ENCODE measurements at regions not wholly inside any gene's neighbourhood (a gene's known extent, or its start where the extent isn't known, plus 50 kb on each side); places are given as distances from the start of the nearest gene placed in this dataset.

DNA sequence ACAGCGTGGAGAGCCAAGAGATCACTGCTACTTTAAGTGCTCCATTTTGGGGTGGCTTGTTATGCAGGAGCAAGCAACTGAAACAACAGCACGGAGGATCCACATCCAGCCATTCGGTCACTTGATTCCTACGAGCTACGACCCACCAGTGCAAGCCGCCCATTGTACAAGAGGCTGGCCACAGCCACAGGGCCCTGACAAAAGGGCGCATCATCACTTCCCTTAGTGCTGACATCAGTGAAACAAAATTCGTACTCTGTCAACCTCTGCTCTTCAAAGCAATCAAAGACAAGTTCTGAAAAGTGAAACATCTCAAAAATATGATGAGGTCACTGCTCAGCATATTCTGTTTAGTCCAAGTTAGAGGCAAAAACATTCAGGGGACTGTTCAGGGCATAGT lies 168.4 kb downstream of the GADD45G start:
- Histone ChIP-seq H3K27ac (ENCODE audit: control insufficient read depth, insufficient read depth) (no peak overlapping the region), H3K9ac (ENCODE audit: control insufficient read depth, insufficient read depth, low read length) (no peak overlapping the region), H3K36me3 (ENCODE audit: control insufficient read depth in 2 of 2, insufficient read depth in 2 of 2, low read length in 1 of 2) (no peaks in the 10 kb centered on the region), H4K20me1 (ENCODE audit: control insufficient read depth, insufficient read depth) (no peaks in the 10 kb centered on the region), H3K4me2 (ENCODE audit: control insufficient read depth, insufficient read depth) (no peak overlapping the region), H3K4me3 (no peak overlapping the region), H3K27me3 (replicated peaks in 1 of 2; ENCODE audit: control insufficient read depth in 2 of 2, insufficient read depth in 2 of 2, low read length in 1 of 2) (no peaks in the 10 kb centered on the region; a peak in 1 of 4 replicates), H3K9me3 (replicated peaks; ENCODE audit: control insufficient read depth, insufficient read depth, low read length) (no peaks in the 10 kb centered on the region; the same call in 2 of the 3 replicates), H3K4me1 (ENCODE audit: control insufficient read depth, insufficient read depth, low read length) (no peaks in the 10 kb centered on the region), H2AFZ (ENCODE audit: control insufficient read depth, low read depth, low read length) (no peak overlapping the region), H3K79me2 (ENCODE audit: control insufficient read depth, insufficient read depth, low read length) (no peaks in the 10 kb centered on the region)
- ChIA-PET SMC1A (ENCODE audit: uncharacterized antibody, unreplicated experiment) (interaction anchor here (1.1 kb wide), 1 partner anchor 8 kb away, joined by 3 read pairs; no protein-coding TSS in a partner anchor), POLR2A (interaction anchor here (0.5 kb wide), 1 partner anchor 337 kb away, joined by 3 read pairs; no protein-coding TSS in a partner anchor), CTCF (no interaction called here), RAD21 (ENCODE audit: unreplicated experiment) (no interaction called here)
- no peak for FAIRE-seq
- in situ Hi-C loops (cut with MboI) = no loop called here
- intact Hi-C loops (cut with micrococcal nuclease; ENCODE audit: unreplicated experiment) = loop anchor here (10.0 kb wide), 1 partner anchor 168 kb away; the partner anchor contains the start of gene GADD45G
- TF ChIP-seq SIN3A (IDR thresholded peaks at IDR 0.05; ENCODE audit: low read depth, low read length) = no peak
- no peak for TF ChIP-seq KAT2A (conservative IDR thresholded peaks at IDR 0.05; ENCODE audit: control insufficient read depth, low read depth, low read length)
- TF ChIP-seq SMARCA5 (IDR thresholded peaks at IDR 0.05) = no peak
- no peak for TF ChIP-seq ZNF24 (IDR thresholded peaks at IDR 0.05)
- TF ChIP-seq ZZZ3 (IDR thresholded peaks at IDR 0.05; ENCODE audit: control insufficient read depth, insufficient read length, low read depth) = no peak
- no peak for TF ChIP-seq EP300 (IDR thresholded peaks at IDR 0.05; ENCODE audit: borderline replicate concordance in 1 of 2, control insufficient read depth in 1 of 2, low read depth in 2 of 2, low read length in 2 of 2)
- no peak for TF ChIP-seq ESRRA (IDR thresholded peaks at IDR 0.05; ENCODE audit: low read length)
- TF ChIP-seq WRNIP1 (IDR thresholded peaks at IDR 0.05; ENCODE audit: borderline replicate concordance, low read depth, low read length) = no peak
- no peak for TF ChIP-seq DPF2 (IDR thresholded peaks at IDR 0.05)
- TF ChIP-seq EED (IDR thresholded peaks at IDR 0.05; ENCODE audit: low read depth) = no peak
- no peak for TF ChIP-seq JUND (IDR thresholded peaks at IDR 0.05; ENCODE audit: low read depth, low read length)
- no peak for ATAC-seq
- WGBS (ENCODE audit: insufficient coverage, insufficient replicate concordance, low lambda C conversion rate, missing lambda C conversion rate) = 46% methylated on average over 8 of the region's 8 CpGs
- no TSS peak for BruUV-seq (replicated peaks)
- DNase-seq (ENCODE audit: low read depth, low spot score) = no peak
